Sigmoid colon (tissue), 4 donors: ENCODE measurements at regions not wholly inside any gene's neighbourhood (a gene's known extent, or its start where the extent isn't known, plus 50 kb on each side); places are given as distances from the start of the nearest gene placed in this dataset.
"Not testable (repeated sequence)": the region's sequence is repeated elsewhere in the genome, so short reads cannot be mapped to it uniquely, and the experiment has no call there.

Source experiments
- CTCF ChIP-seq, 4 experiments: fragments of 450-650 bp in 3 of 4; fragments of 200-600 bp in 1 of 4; IDR thresholded peaks; one replicate each; pipeline ENCODE4 v1.5.1; 2016 to 2019; ENCODE audit warnings: antibody characterized with exemption in 4 of 4, mild to moderate bottlenecking in 3 of 4, moderate library complexity in 2 of 4
- POLR2A ChIP-seq, 2 donors: fragments of 450-650 bp; IDR thresholded peaks; one replicate each; pipeline ENCODE4 v1.6.1; 2016; ENCODE audit warnings: antibody characterized with exemption in 2 of 2, mild to moderate bottlenecking in 2 of 2, moderate library complexity in 2 of 2
- POLR2AphosphoS5 ChIP-seq, 4 donors: sonication (generic); formaldehyde crosslinking; IDR thresholded peaks; one replicate each; pipeline ENCODE4 v1.6.1; 2017; ENCODE audit warnings: antibody characterized with exemption in 4 of 4

DNA sequence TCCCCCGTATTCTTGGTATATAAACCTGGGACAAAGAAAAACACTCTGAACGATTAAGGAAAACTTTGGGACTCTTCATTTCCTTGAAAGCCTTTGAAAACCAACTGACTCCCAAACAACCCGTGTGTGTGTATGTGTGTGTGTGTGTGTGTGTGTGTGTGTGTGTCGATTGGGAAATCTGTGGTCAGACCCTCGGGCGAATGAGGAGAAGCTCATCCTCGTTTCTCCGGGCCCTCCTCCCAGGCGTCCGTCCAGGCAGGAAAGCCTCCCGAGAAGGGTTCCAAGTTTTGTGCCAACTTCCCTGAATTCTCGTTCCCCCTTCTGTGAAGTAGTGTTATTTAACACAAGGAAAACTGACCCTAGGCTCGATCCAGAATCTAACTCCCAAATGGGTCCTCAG lies 4411.6 kb upstream of the TPTE start:
- not testable (repeated sequence) for TF ChIP-seq CTCF, POLR2A, POLR2AphosphoS5 (IDR thresholded peaks at IDR 0.05)
